HEK293 (cell line): ENCODE measurements at regions not wholly inside any gene's neighbourhood (a gene's known extent, or its start where the extent isn't known, plus 50 kb on each side); places are given as distances from the start of the nearest gene placed in this dataset.

ENCODE experiments used
- CTCF ChIA-PET: fragments of 350-600 bp; formaldehyde crosslinking; extraction: SDS; loops from one replicate; lab custom pipeline; 2021; ENCODE audit warnings: antibody characterized with exemption; lab: Yijun Ruan, JAX
- POLR2A ChIA-PET: fragments of 300-600 bp; formaldehyde crosslinking; extraction: SDS; loops from one replicate; lab custom pipeline; 2020; ENCODE audit warnings: antibody characterized with exemption, inconsistent platforms; lab: Yijun Ruan, JAX
- H3K27ac ChIP-seq: fragments of 200-500 bp; sonication (Bioruptor generic); 2 replicates; pipeline ENCODE4 v1.5.1; 2014; ENCODE audit warnings: low read depth, low read length, control low read depth, inconsistent platforms; ENCODE audit errors: extremely low read depth
- H3K36me3 ChIP-seq, 2 experiments: fragments of 200-500 bp in 1 of 2; sonication (Bioruptor generic) in 1 of 2; 1 replicate in 1 of 2; 2 replicates in 1 of 2; pipeline ENCODE4 v1.5.1; 2014 to 2017; ENCODE audit warnings: inconsistent platforms in 2 of 2, low read length in 2 of 2; ENCODE audit not compliant: control insufficient read depth in 2 of 2, insufficient read depth in 1 of 2
- H3K4me1 ChIP-seq: fragments of 200-500 bp; sonication (Bioruptor generic); 2 replicates; pipeline ENCODE4 v1.5.1; 2014; ENCODE audit warnings: mild to moderate bottlenecking, low read length, inconsistent platforms; ENCODE audit not compliant: control insufficient read depth, insufficient read depth
- H3K4me3 ChIP-seq: 2 replicates; pipeline ENCODE4 v1.5.1; 2011; ENCODE audit warnings: low read depth, mild to moderate bottlenecking, control low read depth, low read length, moderate library complexity
- H3K9me3 ChIP-seq: fragments of 200-500 bp; sonication (Bioruptor generic); 2 replicates; pipeline ENCODE4 v1.5.1; 2014; ENCODE audit warnings: low read depth, low read length, inconsistent platforms; ENCODE audit not compliant: control insufficient read depth, insufficient read depth
- CTCF ChIP-seq: fragments of 450-650 bp; formaldehyde crosslinking; IDR thresholded peaks from 2 replicates; pipeline ENCODE4 v1.5.1; 2016; ENCODE audit warnings: missing biosample characterization, missing genetic modification characterization
- GLI4 ChIP-seq: fragments of 450-650 bp; formaldehyde crosslinking; IDR thresholded peaks from 2 replicates; pipeline ENCODE4 v1.5.1; 2016; ENCODE audit warnings: missing biosample characterization, missing genetic modification characterization
- PRDM1 ChIP-seq: fragments of 450-650 bp; formaldehyde crosslinking; IDR thresholded peaks from 2 replicates; pipeline ENCODE4; 2016; ENCODE audit warnings: missing biosample characterization, missing genetic modification characterization
- ZBTB17 ChIP-seq: fragments of 450-650 bp; formaldehyde crosslinking; IDR thresholded peaks from 2 replicates; pipeline ENCODE4 v1.5.1; 2016; ENCODE audit warnings: missing biosample characterization, missing genetic modification characterization
- ZBTB21 ChIP-seq: fragments of 450-650 bp; formaldehyde crosslinking; IDR thresholded peaks from 2 replicates; pipeline ENCODE4 v1.5.1; 2017; ENCODE audit warnings: missing biosample characterization, missing genetic modification characterization
- ZNF132 ChIP-seq: fragments of 450-650 bp; formaldehyde crosslinking; IDR thresholded peaks from 2 replicates; pipeline ENCODE4 v1.5.1; 2017; ENCODE audit warnings: missing biosample characterization, missing genetic modification characterization, borderline replicate concordance
- ZNF133 ChIP-seq: fragments of 450-650 bp; formaldehyde crosslinking; IDR thresholded peaks from 2 replicates; pipeline ENCODE4 v1.5.1; 2016; ENCODE audit warnings: missing biosample characterization, missing genetic modification characterization
- ZNF16 ChIP-seq: fragments of 450-650 bp; formaldehyde crosslinking; IDR thresholded peaks from 2 replicates; pipeline ENCODE4 v1.5.1; 2016; ENCODE audit warnings: low read depth, missing biosample characterization, missing genetic modification characterization
- ZNF18 ChIP-seq: fragments of 450-650 bp; formaldehyde crosslinking; IDR thresholded peaks from 2 replicates; pipeline ENCODE4 v1.5.1; 2016; ENCODE audit warnings: missing biosample characterization, missing genetic modification characterization
- ZNF214 ChIP-seq: fragments of 450-650 bp; formaldehyde crosslinking; IDR thresholded peaks from 2 replicates; pipeline ENCODE4 v1.5.1; 2017; ENCODE audit warnings: missing biosample characterization, mild to moderate bottlenecking, missing genetic modification characterization, borderline replicate concordance
- ZNF248 ChIP-seq: fragments of 450-650 bp; formaldehyde crosslinking; IDR thresholded peaks from 2 replicates; pipeline ENCODE4 v1.5.1; 2017; ENCODE audit warnings: missing biosample characterization, missing genetic modification characterization
- ZNF521 ChIP-seq: fragments of 450-650 bp; formaldehyde crosslinking; IDR thresholded peaks from 2 replicates; pipeline ENCODE4 v1.5.1; 2017; ENCODE audit warnings: missing biosample characterization, mild to moderate bottlenecking, missing genetic modification characterization
- ZNF626 ChIP-seq: fragments of 450-650 bp; sonication (Bioruptor Pico); formaldehyde crosslinking; IDR thresholded peaks from 2 replicates; pipeline ENCODE4 v1.5.1; 2018; ENCODE audit warnings: missing biosample characterization, missing genetic modification characterization, inconsistent platforms
- ZNF645 ChIP-seq: fragments of 450-650 bp; formaldehyde crosslinking; IDR thresholded peaks from 2 replicates; pipeline ENCODE4; 2016; ENCODE audit warnings: missing biosample characterization, missing genetic modification characterization
- ZNF654 ChIP-seq: fragments of 450-650 bp; formaldehyde crosslinking; IDR thresholded peaks from 2 replicates; pipeline ENCODE4 v1.5.1; 2016; ENCODE audit warnings: low read depth, missing biosample characterization, missing genetic modification characterization
- ZNF664 ChIP-seq: fragments of 450-650 bp; formaldehyde crosslinking; IDR thresholded peaks from 2 replicates; pipeline ENCODE4 v1.5.1; 2016; ENCODE audit warnings: missing biosample characterization, missing genetic modification characterization
- ZNF692 ChIP-seq: fragments of 450-650 bp; formaldehyde crosslinking; IDR thresholded peaks from 2 replicates; pipeline ENCODE4 v1.5.1; 2016; ENCODE audit warnings: missing biosample characterization, missing genetic modification characterization
- ZNF837 ChIP-seq: fragments of 450-650 bp; formaldehyde crosslinking; IDR thresholded peaks from 2 replicates; pipeline ENCODE4 v1.5.1; 2016; ENCODE audit warnings: missing biosample characterization, missing genetic modification characterization

- no peak for TF ChIP-seq ZNF16 (tag by site-specific recombination)
- no peak for TF ChIP-seq ZNF626 (tag by site-specific recombination)
- TF ChIP-seq, all 188 proteins: peak for 0
These were observed 222.1 kb downstream of the LMX1A start (continued) for GRCh38 chr1:165134431-165134830.

GRCh38 chr1:165129568-165130164, 226.8 kb downstream of the LMX1A start:
- H3K27ac ChIP-seq: no peak overlapping the region
- ChIA-PET CTCF (interaction anchor here (0.6 to 3.8 kb wide), 32 partner anchors 8 to 582 kb away, joined by 3 to 49 read pairs (median 4); no protein-coding TSS in a partner anchor), POLR2A (no interaction called here)
- no peak overlapping the region for H3K4me3 ChIP-seq
- no peaks in the 10 kb centered on the region for H3K9me3 ChIP-seq
- no peaks in the 10 kb centered on the region for H3K4me1 ChIP-seq
- TF ChIP-seq ZNF133: no peak
- peak; percentile 71 for TF ChIP-seq ZNF654 (tag by site-specific recombination)
- peak; percentile 36; the same call in 1 of the 2 replicates for TF ChIP-seq PRDM1 (tag by site-specific recombination)
- TF ChIP-seq ZBTB17 (tag by site-specific recombination): peak; percentile 74
- peak; percentile 72 for TF ChIP-seq CTCF (tag by site-specific recombination)
- no peak for TF ChIP-seq ZNF18 (tag by site-specific recombination)
- TF ChIP-seq ZNF521 (tag by site-specific recombination): no peak
- no peaks in the 10 kb centered on the region for H3K36me3 ChIP-seq

- H3K36me3 ChIP-seq: no peaks in the 10 kb centered on the region
- ChIA-PET POLR2A (no interaction called here), CTCF (interaction anchor here (1.1 to 2.6 kb wide), 2 partner anchors 17 to 244 kb away, joined by 3 to 15 read pairs; no protein-coding TSS in a partner anchor)
- H3K4me1 ChIP-seq: no peaks in the 10 kb centered on the region
- no peak overlapping the region for H3K4me3 ChIP-seq
- TF ChIP-seq ZNF645 (tag by site-specific recombination) (no peak), ZNF248 (tag by site-specific recombination) (no peak), ZNF692 (tag by site-specific recombination) (no peak), ZNF664 (tag by site-specific recombination) (no peak)
- H3K9me3 ChIP-seq: no peaks in the 10 kb centered on the region
- no peak overlapping the region for H3K27ac ChIP-seq
These were observed 231.7 kb downstream of the LMX1A start for GRCh38 chr1:165124772-165125171.

GRCh38 chr1:165119086-165119485, 237.4 kb downstream of the LMX1A start:
- ChIA-PET CTCF (interaction anchor here (0.6 to 3.1 kb wide), 7 partner anchors 10 to 1531 kb away, joined by 3 to 24 read pairs (median 4); no protein-coding TSS in a partner anchor), POLR2A (no interaction called here)
- Histone ChIP-seq H3K27ac (no peak overlapping the region), H3K4me1 (no peaks in the 10 kb centered on the region), H3K4me3 (no peak overlapping the region), H3K36me3 (no peaks in the 10 kb centered on the region), H3K9me3 (no peaks in the 10 kb centered on the region)
- TF ChIP-seq ZNF837 (tag by site-specific recombination) (no peak), ZBTB21 (tag by site-specific recombination) (no peak), ZNF645 (tag by site-specific recombination) (no peak), ZNF214 (tag by site-specific recombination) (no peak), ZNF132 (no peak), GLI4 (no peak), ZNF692 (tag by site-specific recombination) (no peak)
